ENCODE measurements at regions not wholly inside any gene's neighbourhood (a gene's known extent, or its start where the extent isn't known, plus 50 kb on each side); places are given as distances from the start of the nearest gene placed in this dataset.

- DNase-seq: no peak
These were observed 53.0 kb upstream of the CLDN14 start for GRCh38 chr21:36532769-36533467.

- no peak for DNase-seq
These were observed 53.5 kb upstream of the CLDN14 start for GRCh38 chr21:36533468-36533848.

GRCh38 chr21:36534656-36535055, 54.7 kb upstream of the CLDN14 start:
- DNase-seq: no peak

- DNase-seq: no peak
These were observed 55.8 kb upstream of the CLDN14 start for GRCh38 chr21:36535618-36536241.

GRCh38 chr21:36538761-36539160, 58.8 kb upstream of the CLDN14 start:
- DNase-seq: no peak

GRCh38 chr21:36539434-36540150, 59.7 kb upstream of the CLDN14 start:
- DNase-seq: no peak

GRCh38 chr21:36540700-36541099, 60.8 kb upstream of the CLDN14 start:
- DNase-seq: no peak

GRCh38 chr21:36541721-36542139, 61.8 kb upstream of the CLDN14 start:
- DNase-seq: no peak

GRCh38 chr21:36542312-36543101, 62.6 kb upstream of the CLDN14 start:
- no peak for DNase-seq

GRCh38 chr21:36543924-36544323, 64.0 kb upstream of the CLDN14 start:
- no peak for DNase-seq

GRCh38 chr21:36544545-36544944, 64.6 kb upstream of the CLDN14 start:
- DNase-seq: no peak

- no peak for DNase-seq
These were observed 66.0 kb upstream of the CLDN14 start for GRCh38 chr21:36545776-36546511.

GRCh38 chr21:36547464-36547863, 67.5 kb upstream of the CLDN14 start:
- DNase-seq: no peak

GRCh38 chr21:36548866-36549265, 68.9 kb upstream of the CLDN14 start:
- DNase-seq: no peak

- no peak for DNase-seq
These were observed 69.5 kb upstream of the CLDN14 start for GRCh38 chr21:36549470-36549869.

- no peak for DNase-seq
These were observed 70.8 kb upstream of the CLDN14 start for GRCh38 chr21:36550761-36551160.

GRCh38 chr21:36551321-36551720, 71.4 kb upstream of the CLDN14 start:
- DNase-seq: no peak

GRCh38 chr21:36551731-36552433, 72.0 kb upstream of the CLDN14 start:
- no peak for DNase-seq

- no peak for DNase-seq
These were observed 72.5 kb upstream of the CLDN14 start for GRCh38 chr21:36552434-36552785.

- DNase-seq: no peak
These were observed 73.5 kb upstream of the CLDN14 start for GRCh38 chr21:36553406-36553805.

GRCh38 chr21:36554411-36555157, 74.7 kb upstream of the CLDN14 start:
- DNase-seq: no peak
